Natural killer cell (primary cell): ENCODE measurements at regions not wholly inside any gene's neighbourhood (a gene's known extent, or its start where the extent isn't known, plus 50 kb on each side); places are given as distances from the start of the nearest gene placed in this dataset.

ENCODE experiments used
- ATAC-seq, 3 donors: fragments of 150-1000 bp in 2 of 3; fragments of 200-7000 bp in 1 of 3; cut with Tn5 transposase; 1 replicate in 1 of 3; 2 replicates in 2 of 3; pipeline ENCODE4 v1.10.0; 2021; ENCODE audit warnings: mild to moderate bottlenecking in 2 of 3, moderate library complexity in 2 of 3
- DNase-seq, 2 donors: peaks; one replicate each; pipeline versions ENCODE4 v3.0.0 to v3.0.0-alpha.2; 2013 to 2021; ENCODE audit warnings: mixed read lengths in 1 of 2
- H3K27ac ChIP-seq: one replicate; pipeline ENCODE4 v1.5.1; 2013; ENCODE audit warnings: mild to moderate bottlenecking, low read length
- H3K27me3 ChIP-seq: one replicate; pipeline ENCODE4 v1.6.1; 2013; ENCODE audit warnings: low read length; ENCODE audit not compliant: control insufficient read depth, insufficient read depth
- H3K36me3 ChIP-seq: one replicate; pipeline ENCODE4 v1.6.1; 2013; ENCODE audit warnings: low read length; ENCODE audit not compliant: control insufficient read depth, insufficient read depth
- H3K4me1 ChIP-seq: one replicate; pipeline ENCODE4 v1.6.1; 2013; ENCODE audit warnings: low read length; ENCODE audit not compliant: control insufficient read depth, insufficient read depth
- H3K4me3 ChIP-seq: one replicate; pipeline ENCODE4 v1.5.1; 2013; ENCODE audit warnings: low read length
- H3K9me3 ChIP-seq: one replicate; pipeline ENCODE4 v1.6.1; 2013; ENCODE audit warnings: low read length; ENCODE audit not compliant: control insufficient read depth, insufficient read depth
- H3K27ac Mint-ChIP-seq, 2 donors: one replicate each; pipeline ENCODE4 v1.8.0; 2022; ENCODE audit warnings: mild to moderate bottlenecking in 2 of 2, mixed read lengths in 2 of 2, moderate library complexity in 1 of 2
- H3K27me3 Mint-ChIP-seq, 2 donors: one replicate each; pipeline ENCODE4 v1.8.0; 2022; ENCODE audit warnings: low read depth in 2 of 2, mixed read lengths in 2 of 2
- H3K36me3 Mint-ChIP-seq: one replicate; pipeline ENCODE4 v1.8.0; 2022; ENCODE audit warnings: mixed read lengths
- H3K4me1 Mint-ChIP-seq, 2 donors: one replicate each; pipeline ENCODE4 v1.8.0; 2022; ENCODE audit warnings: mixed read lengths in 2 of 2
- H3K4me3 Mint-ChIP-seq: one replicate; pipeline ENCODE4 v1.8.0; 2022; ENCODE audit warnings: mild to moderate bottlenecking, moderate library complexity, mixed read lengths
- H3K9me3 Mint-ChIP-seq, 2 donors: one replicate each; pipeline ENCODE4 v1.8.0; 2022; ENCODE audit warnings: mixed read lengths in 2 of 2
- WGBS: methylation state at CpG from one replicate; pipeline ENCODE4 v1.1.7; 2013; ENCODE audit warnings: missing lambda C conversion rate; ENCODE audit not compliant: insufficient coverage; 5-methylcytosine and 5-hydroxymethylcytosine counted together
- intact Hi-C: fragments of 100-400 bp; cut with micrococcal nuclease; formaldehyde crosslinking; loops from one replicate; pipeline ENCODE4 v1.14.2; 2022
- TF ChIP-seq, protein P1 (sequence below): fragments of 200-600 bp; IDR thresholded peaks from one replicate; pipeline ENCODE4 v1.8.0; 2022; ENCODE audit warnings: antibody characterized with exemption

DNA sequence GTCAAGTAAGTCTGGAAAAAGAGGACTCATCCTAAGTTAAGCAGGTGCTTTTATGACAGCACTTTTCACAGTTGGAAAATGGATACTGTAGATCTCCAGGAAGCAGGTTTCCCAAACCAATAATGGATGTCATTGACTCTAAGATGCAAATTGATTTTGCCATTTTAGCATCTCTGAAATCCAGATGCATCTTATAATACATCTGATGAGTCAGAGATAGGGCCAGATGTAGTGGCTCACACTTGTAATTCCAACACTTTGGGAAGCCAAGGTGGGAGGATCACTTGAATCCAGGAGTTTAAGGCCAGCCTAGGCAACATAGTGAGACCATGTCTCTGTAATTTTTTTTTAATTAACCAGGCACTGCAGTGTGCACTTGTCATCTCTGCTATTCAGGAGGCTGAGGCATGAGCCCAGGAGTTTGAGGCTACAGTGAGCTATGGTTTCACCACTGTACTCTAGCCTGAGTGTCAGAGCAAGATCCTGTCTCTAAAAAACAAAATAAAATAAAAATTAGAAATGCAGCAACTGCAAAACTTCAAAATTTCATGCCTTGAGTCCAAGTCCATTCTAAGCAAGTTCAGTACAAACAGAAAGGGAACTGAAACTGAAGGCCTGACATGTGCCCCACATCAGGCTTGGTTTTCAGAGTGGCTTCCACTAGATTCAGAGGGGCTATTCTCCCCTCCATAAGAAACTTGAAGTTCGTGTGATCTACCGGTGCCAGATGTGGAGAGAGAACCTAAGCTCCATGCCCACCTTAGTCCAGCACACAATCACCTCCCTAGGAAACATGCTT is 267.8 kb upstream of the NCKAP5 start:
- Histone ChIP-seq H3K4me1 (no peaks in the 10 kb centered on the region), H3K27me3 (no peaks in the 10 kb centered on the region), H3K36me3 (no peaks in the 10 kb centered on the region), H3K9me3 (no peaks in the 10 kb centered on the region), H3K4me3 (no peak overlapping the region), H3K27ac (no peak overlapping the region)
- TF ChIP-seq, protein P1, sequence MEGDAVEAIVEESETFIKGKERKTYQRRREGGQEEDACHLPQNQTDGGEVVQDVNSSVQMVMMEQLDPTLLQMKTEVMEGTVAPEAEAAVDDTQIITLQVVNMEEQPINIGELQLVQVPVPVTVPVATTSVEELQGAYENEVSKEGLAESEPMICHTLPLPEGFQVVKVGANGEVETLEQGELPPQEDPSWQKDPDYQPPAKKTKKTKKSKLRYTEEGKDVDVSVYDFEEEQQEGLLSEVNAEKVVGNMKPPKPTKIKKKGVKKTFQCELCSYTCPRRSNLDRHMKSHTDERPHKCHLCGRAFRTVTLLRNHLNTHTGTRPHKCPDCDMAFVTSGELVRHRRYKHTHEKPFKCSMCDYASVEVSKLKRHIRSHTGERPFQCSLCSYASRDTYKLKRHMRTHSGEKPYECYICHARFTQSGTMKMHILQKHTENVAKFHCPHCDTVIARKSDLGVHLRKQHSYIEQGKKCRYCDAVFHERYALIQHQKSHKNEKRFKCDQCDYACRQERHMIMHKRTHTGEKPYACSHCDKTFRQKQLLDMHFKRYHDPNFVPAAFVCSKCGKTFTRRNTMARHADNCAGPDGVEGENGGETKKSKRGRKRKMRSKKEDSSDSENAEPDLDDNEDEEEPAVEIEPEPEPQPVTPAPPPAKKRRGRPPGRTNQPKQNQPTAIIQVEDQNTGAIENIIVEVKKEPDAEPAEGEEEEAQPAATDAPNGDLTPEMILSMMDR, result no peak
- ATAC-seq (no peak), DNase-seq (no peak)
- H3K4me3 Mint-ChIP-seq, result no peak overlapping the region
- H3K27ac Mint-ChIP-seq, result no peak overlapping the region
- H3K9me3 Mint-ChIP-seq, result no peaks in the 10 kb centered on the region
- no peaks in the 10 kb centered on the region for H3K36me3 Mint-ChIP-seq
- H3K27me3 Mint-ChIP-seq, result no peaks in the 10 kb centered on the region
- no peaks in the 10 kb centered on the region for H3K4me1 Mint-ChIP-seq
- intact Hi-C loops, result no loop called here
- WGBS, result 90% methylated on average over 2 of the region's 2 CpGs

- H3K27me3 Mint-ChIP-seq, result no peaks in the 10 kb centered on the region
- H3K36me3 Mint-ChIP-seq, result no peaks in the 10 kb centered on the region
- no peaks in the 10 kb centered on the region for H3K36me3 ChIP-seq
- no peaks in the 10 kb centered on the region for H3K27me3 ChIP-seq
- DNase-seq (no peak), ATAC-seq (no peak)
- H3K4me3 ChIP-seq, result no peak overlapping the region
- no peak overlapping the region for H3K27ac Mint-ChIP-seq
- 85% methylated on average over 11 of the region's 11 CpGs for WGBS
- no peaks in the 10 kb centered on the region for H3K9me3 Mint-ChIP-seq
- no peaks in the 10 kb centered on the region for H3K9me3 ChIP-seq
- intact Hi-C loops, result no loop called here
- TF ChIP-seq, protein P1, result no peak
- no peaks in the 10 kb centered on the region for H3K4me1 Mint-ChIP-seq
- H3K4me3 Mint-ChIP-seq, result no peak overlapping the region
- H3K4me1 ChIP-seq, result no peaks in the 10 kb centered on the region
- no peak overlapping the region for H3K27ac ChIP-seq
Measured at GRCh38 chr2:133836691-133837345, 268.6 kb upstream of the NCKAP5 start.

- Histone ChIP-seq H3K9me3 (no peaks in the 10 kb centered on the region), H3K4me1 (no peaks in the 10 kb centered on the region), H3K27me3 (no peaks in the 10 kb centered on the region), H3K36me3 (no peaks in the 10 kb centered on the region), H3K4me3 (no peak overlapping the region), H3K27ac (no peak overlapping the region)
- TF ChIP-seq, protein P1, result no peak
- no peaks in the 10 kb centered on the region for H3K4me1 Mint-ChIP-seq
- H3K27me3 Mint-ChIP-seq, result no peaks in the 10 kb centered on the region
- DNase-seq, result no peak
- intact Hi-C loops, result no loop called here
- H3K4me3 Mint-ChIP-seq, result no peak overlapping the region
- no peaks in the 10 kb centered on the region for H3K36me3 Mint-ChIP-seq
- no peaks in the 10 kb centered on the region for H3K9me3 Mint-ChIP-seq
- no peak overlapping the region for H3K27ac Mint-ChIP-seq
- ATAC-seq, result peak in 1 of 3 donors; percentile 18
- 86% methylated on average over 6 of the region's 6 CpGs for WGBS
Measured at GRCh38 chr2:133837441-133838094, 269.3 kb upstream of the NCKAP5 start.
